ENCODE measurements at regions not wholly inside any gene's neighbourhood (a gene's known extent, or its start where the extent isn't known, plus 50 kb on each side); places are given as distances from the start of the nearest gene placed in this dataset.

DNA sequence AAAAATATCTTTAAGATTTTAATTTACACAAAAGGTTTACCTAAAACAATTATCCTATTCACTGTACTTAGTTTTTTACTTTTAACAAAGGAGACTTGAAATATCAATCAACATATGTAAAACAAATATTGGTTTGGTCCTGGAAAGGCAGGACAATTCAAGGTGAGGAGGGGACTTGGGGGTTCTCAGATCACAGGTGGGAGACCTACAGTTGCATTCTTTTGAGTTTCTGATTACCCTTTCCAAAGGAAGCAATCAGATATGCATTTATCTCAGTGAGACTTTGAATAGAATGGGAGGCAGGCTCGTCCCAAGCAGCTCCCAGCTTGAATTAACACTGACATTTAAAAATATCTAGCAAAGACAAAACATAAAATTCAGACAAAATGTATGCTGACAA, 1917.3 kb downstream of the C4orf33 start:
- DNase-seq (ENCODE audit: low read depth), result no peak

DNA sequence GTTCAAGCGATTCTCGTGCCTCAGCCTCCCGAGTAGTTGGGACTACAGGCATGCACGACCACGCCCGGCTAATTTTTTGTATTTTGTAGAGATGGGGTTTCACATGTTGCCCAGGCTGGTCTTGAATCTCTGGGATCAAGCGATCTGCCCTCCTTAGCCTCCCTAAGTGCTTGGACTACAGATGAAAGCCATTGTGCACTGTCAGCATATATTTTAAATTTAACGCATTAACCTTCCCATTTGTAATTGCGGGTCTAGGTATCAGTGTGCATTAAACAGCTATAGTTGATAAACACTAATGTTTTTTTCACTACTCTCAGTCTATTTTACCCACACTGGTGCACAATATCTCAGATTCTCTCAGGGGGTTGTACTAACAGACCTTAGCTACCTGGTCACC, 1930.8 kb downstream of the C4orf33 start:
- no peak for DNase-seq (ENCODE audit: low read depth)

DNA sequence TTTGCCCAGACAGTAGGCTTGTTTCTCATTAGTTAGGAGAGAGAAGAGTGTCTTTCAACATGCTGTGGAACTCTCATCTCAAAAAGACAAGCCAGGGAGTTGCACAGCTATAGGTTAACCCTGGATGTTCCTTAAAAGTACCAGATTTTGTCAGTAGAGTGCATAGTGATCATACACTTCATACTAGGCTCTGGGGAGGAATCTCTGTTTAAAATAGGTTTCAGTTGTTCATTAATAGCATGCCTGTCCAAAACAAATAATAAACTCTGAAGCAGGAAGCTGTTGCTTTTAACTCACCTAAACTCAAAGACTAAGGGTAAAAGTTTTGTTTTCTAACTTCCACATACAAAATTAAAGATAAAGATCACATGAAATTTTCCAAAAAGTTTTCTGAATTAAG, 1948.4 kb downstream of the C4orf33 start:
- DNase-seq (ENCODE audit: low read depth), result no peak

DNA sequence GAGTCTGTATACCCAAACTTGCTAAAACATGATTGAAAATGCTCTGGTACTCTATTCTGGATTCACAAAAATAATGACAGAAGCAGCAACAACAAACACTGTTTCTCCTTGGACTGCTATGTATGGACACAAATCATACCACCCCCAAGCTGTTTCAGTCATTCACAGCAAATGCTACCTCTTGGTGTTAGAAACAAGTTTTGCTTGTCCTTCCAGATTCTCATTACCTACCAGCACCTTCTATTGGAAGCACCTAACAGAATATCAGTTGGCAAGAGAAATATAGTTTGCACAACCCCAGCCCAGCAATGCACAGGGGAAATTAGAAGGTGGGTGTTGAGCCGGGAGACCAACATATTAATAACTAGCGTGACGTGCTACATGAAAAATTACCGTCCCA, 1950.9 kb downstream of the C4orf33 start:
- DNase-seq (ENCODE audit: low read depth), result no peak

DNA sequence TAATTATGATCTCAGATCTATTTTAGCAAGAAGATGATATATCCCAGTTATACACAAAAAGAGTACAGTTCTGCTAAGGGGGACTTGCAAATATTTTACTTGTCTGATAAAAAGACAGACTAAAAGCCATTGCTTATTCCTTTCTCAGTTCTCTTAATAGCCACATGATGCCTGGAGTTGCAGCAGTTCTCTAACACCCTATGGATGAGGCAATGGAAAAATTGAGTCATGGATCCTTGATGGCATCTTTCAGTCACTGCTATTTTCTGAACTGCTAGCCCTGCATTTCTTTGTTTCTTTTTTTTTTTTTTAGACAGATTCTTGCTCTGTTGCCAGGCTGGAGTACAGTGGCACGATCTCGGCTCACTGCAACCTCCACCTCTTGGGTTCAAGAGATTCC, 1956.7 kb downstream of the C4orf33 start:
- peak; percentile 3 for DNase-seq (ENCODE audit: low read depth)

DNA sequence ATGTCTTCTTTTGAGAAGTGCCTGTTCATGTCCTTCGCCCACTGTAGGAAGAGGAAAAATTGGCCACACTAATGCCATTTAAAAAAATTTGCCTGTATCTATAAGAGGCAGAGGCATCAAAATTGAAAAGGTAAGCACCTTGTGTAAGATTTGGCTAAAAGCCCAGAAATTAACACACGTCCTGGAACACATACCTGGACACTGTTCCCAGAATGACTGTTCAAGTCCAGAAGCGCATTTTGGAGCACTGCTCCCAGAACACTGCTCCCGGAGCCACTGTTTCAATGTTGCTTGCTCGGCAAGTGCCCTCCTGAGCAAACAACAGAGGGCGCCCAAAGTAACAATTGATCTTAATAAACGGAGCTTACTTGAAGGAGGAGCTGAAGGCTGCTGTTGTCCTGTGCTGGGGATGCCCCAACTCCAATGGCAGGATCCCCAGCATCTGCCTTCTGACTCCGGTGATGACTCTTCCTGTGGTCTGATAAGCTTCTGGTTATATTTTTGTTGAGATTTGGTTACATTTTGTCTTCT, 1958.6 kb downstream of the C4orf33 start:
- no peak for DNase-seq (ENCODE audit: low read depth)

DNA sequence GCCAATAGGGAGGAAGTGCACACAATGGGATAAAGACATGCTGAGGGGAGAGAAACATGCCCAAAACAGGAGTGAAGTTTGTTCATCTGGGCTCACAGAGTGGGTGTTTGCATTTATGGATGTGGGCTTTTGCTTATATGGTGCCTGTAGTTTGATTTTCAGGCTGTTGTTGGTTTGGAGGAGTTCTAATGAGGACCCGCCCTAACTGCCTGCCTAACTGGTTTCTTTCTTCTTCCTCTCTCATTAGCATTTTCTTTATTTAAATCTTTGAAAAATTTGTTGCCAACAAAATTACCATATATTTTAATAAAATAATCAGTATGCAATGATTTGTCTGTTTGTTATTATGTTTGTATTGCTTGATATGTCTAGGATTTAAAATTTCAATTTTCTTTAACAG, 1965.8 kb downstream of the C4orf33 start:
- no peak for DNase-seq (ENCODE audit: low read depth)

DNA sequence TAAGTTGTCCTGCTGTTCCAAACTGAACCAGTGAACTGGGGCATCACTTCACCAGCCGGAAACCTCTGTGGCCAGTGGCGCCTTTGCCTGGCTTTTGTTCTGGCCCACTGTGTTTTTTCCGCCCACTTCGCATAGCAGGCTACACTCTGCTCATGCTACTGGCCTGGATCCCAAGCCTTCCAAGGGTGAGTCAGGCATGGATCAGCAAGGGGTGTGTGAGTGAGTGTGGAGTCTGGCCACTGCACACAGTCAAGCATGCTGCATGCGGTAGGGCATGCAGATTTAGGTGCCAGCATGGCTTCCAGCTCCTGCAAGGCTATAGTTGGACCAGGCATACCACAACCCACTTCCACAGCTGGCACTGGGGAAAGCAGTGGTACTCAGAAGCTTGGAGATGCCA, 1967.9 kb downstream of the C4orf33 start:
- DNase-seq (ENCODE audit: low read depth), result no peak

DNA sequence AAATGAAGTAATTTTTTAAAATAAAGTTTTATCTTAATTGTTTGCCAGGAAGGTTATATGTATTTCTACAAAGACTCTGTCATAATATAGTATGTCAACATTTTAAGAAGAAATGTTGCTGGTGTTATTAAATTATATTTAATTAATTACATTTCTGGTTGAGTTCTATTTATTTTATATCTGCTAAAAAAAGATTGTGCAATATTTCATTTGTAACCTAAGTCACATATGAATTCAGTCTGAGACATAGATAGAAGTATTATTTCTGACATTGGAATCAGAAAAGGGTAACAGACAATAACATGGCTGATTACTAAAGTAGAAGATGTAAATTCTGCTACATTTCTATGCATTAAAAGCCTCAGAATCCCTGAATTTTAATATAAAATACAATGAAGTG, 1985.1 kb downstream of the C4orf33 start:
- DNase-seq (ENCODE audit: low read depth), result no peak

DNA sequence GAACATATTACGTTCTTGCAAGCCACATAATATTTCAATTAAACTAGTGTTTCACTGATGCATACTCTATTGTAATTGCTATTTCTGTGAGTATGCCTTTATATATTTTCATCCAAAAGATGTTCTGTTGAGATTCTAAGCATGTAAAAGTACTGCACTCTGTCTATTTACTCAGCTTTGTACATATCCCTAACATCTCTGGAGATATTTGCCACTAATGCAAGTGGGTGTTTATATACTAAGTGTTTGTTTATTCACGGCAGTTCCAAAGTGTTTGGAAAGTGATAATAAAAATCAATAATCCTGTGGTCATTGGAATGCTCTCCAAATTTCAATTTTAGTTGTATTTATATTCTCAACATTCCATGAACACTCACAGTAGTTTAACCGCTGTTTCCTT, 1989.0 kb downstream of the C4orf33 start:
- no peak for DNase-seq (ENCODE audit: low read depth)

DNA sequence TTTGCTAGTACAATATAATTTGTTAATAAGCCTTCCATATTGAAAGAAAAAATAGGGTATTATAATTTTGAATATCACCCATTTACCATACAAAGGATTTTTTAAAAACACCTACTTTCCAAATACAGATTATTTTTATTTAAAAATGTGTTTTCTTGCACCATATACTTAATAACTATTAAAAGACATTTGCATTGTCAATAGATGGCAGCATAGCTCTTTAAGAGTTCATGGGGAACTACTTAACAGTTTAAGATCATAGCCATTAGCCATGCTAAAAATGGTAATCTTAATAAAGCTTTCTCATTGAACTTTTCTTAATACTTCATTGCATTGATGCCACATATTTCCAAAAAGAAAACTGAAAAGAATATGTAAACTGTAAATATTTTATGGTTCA, 1995.9 kb downstream of the C4orf33 start:
- DNase-seq (ENCODE audit: low read depth), result peak; percentile 58

DNA sequence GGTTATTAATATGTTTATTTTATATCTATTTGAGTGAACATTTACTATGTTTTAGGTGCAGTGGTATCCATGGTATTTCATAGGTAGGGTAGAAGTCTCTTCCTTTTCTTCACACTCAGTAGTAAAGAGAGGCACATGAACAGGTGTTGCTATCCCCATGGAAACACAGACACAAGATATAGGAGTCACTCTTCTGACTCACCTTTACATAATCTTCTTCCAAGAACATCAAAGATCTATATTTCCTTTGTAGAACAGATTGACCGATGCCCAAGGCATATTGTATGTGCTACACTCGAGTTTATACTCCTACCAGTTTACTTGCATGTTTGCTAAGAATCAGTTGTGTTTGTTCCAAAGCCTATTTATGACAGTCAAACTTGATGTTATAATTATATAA, 1997.4 kb downstream of the C4orf33 start:
- peak; percentile 1 for DNase-seq (ENCODE audit: low read depth)

DNA sequence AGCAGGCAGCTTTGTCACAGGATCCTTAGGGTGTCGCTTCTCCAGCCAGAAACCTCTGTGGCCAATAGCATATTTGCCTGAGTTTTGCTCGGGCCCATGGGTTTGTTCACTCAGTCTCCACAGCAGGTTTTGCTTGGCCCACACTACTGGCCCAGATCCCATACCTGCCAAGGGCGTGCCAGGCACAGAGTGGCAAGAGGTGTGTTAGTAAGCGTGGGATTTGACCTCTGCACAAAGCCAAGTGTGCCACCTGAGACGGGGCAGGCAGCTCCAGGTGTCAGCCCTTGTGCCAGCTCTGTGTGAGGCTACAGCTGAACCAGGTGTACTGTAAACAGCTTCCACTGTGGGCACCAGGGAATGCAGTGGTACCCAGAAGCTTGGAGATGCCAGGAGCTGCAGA, 2003.0 kb downstream of the C4orf33 start:
- no peak for DNase-seq (ENCODE audit: low read depth)

DNA sequence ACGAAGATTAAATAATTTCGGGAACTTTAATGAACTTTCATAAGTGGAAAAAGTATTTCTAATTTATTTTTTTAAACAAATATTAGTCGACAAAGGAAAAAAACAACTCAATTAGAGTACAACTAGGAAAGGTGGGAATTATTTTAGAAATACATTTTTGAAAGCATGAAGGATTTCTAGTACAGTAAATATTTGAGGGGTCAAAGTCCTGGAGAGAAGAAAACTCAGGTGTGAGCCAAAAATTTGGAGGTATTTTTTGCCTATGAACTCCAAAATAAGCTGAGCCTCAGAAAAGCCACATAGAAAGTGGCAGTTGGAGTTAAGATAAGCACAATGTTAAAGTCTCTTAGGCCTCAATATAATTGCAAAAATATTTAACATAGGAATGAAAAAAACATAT, 2017.3 kb downstream of the C4orf33 start:
- DNase-seq (ENCODE audit: low read depth), result no peak

DNA sequence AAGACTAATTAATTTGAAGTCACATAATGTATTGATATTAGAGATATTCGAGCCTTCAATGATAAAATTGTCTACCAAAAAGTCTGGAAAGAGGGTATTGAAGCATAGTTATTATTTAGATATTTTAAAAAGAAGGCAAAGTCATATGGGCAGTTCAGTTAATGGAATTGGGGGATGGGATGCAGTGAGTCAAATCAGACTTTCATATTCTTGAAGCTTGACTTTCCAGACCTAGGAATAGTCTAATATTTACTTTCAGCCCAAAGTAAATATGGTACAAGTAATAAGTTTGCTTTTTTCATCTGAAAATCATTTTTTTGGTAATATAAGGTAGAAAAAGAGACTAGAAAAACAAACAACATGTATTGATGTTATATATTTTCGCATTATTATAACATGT, 2017.8 kb downstream of the C4orf33 start:
- no peak for DNase-seq (ENCODE audit: low read depth)

DNA sequence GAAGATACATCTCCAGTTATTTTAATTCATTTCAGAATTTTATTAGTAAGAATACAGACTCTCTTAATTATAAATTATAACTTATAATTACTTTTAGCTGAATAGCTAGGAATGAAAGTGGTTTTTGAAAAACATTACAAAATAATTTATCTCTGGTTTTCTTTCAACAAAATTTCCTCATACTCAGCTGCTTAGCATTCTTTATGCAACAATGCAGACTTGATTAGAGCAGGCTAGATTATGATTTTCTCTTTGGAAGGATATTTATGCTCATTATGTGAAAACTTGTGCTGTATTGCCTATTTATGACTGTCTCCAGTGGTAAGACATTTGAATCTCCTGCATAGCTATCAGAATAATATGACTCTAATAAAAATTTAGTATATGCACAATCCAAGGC, 2023.7 kb downstream of the C4orf33 start:
- no peak for DNase-seq (ENCODE audit: low read depth)

DNA sequence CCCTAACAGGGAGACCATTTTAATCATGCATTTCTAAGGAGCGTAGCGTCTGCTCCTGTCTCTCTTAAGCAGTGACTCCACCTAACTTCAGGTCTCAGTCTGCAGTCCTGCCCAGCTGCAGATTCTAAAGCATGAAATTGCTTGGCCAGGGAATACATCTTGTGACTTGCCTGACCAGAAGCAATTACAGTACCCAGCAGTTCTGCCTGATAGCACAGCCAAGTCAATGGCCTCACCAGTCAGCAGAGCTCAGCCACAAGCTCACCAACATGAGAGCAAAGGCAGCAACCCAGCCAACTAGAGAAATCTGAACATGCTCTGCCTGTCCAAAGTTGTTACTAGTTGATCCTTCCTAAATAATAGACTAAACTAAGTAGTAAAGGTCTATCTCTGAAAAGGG, 2011.9 kb upstream of the PCDH10 start:
- peak; percentile 79 for DNase-seq (ENCODE audit: low read depth)

DNA sequence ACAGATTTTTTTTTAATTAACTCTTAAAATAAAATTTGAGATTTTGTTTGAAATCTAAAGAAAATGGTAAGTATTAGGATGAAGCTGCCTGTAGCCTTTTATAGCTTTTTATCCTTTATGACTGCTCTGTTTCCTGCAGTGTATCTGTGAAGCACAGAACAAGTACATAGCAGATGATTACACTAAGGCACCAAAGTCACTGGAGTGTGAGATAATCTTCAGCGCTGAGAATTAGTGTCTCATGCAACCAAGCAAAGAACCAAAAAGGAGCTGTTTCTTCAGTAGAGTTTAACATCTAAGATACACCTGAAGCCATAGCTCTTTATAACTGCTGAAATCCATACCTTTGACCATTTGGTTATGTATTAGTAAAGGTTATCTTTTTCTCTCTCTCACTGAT, 1989.8 kb upstream of the PCDH10 start:
- no peak for DNase-seq (ENCODE audit: low read depth)

DNA sequence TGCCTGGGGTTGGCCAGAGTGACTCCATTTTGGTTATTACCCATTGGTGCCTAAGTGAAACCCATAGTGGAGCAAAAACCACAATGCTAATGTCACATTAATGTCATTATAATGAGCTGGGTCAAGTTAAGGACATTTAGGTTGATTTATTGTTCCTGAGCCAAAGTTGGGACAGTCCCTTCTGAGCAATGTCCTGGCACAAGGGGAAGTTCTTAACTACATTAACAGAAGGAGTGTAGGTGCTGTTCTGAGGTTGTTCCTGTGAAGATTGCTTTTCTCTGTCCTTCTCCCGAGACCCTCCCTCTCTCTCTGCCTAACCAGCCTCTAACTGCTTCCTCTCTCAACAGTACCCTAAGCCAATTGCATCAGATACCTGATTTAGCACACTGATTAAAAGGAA, 1956.8 kb upstream of the PCDH10 start:
- no peak for DNase-seq (ENCODE audit: low read depth)

DNA sequence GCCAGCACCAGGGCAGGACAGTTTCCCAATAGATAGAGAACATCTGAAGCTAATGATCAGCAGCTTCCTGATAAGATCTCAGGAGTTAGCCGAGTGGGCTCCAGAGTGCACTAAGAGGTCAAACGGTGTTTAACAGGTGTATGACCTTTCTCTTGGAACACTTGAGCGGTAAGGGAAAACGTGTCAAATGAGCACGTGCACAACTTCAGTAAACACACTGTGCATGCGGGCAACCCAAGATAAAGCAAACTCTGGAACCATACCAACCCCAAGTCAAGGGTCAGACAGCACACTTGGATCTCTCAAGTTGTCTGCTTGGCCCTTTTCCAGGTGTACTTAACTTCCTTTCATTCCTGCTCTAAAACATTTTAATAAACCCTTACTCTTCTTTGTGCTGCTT, 1941.5 kb upstream of the PCDH10 start:
- no peak for DNase-seq (ENCODE audit: low read depth)

DNA sequence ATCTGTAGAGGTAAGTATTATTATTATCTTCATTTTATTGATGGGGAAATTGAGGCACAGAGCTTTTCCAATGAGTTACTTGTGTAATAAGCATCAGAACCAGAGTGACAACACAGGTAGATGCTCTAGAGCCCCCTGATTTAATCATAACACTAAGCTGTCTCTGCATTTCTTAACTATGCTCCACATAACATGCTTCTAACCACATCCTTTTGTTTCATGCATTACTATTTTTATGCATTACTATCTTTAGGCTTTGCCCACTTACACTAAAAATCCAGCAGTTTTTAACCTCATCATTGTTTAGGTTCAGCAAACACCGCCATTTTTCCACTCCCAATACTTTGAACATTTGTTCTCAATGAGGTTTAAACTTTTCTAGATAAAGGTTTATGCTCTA, 1900.8 kb upstream of the PCDH10 start:
- no peak for DNase-seq (ENCODE audit: low read depth)

DNA sequence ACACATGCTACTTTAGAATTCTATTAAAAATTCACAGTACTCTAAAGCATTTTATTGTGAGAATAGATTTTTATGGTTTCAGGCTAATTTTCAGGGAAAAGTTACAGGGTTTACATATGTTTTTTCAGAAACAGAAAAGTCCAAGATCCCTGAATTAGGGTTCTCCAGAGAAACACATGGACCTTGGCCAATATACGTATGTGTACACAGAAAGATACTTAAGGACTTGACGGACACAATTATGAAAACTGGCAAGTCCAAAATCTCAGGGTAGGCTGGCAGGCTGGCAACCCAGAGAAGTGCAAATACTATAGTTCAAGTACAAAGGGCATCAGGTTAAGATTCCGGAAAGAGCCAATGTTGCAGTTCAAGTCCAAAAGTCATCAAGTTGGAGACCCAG, 1897.8 kb upstream of the PCDH10 start:
- no peak for DNase-seq (ENCODE audit: low read depth)

DNA sequence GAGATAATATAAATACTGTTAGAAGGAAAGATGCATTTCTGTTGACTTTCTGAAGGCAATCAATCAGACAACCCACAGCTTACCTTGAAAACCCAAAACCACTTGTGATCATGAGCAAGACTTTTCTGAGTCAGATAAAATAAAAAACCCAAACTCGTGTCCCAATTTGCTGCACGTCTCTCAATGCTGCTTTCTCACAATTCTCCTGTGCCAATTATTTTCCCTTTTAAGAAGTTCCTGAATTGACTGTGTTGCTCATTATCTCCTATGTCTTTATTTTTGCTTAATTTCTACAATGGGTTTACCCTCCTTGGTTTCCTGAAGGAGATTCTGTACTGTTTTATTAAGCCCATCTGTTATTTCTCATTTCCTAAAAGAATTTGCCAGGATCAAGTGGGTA, 1891.9 kb upstream of the PCDH10 start:
- DNase-seq (ENCODE audit: low read depth), result no peak

DNA sequence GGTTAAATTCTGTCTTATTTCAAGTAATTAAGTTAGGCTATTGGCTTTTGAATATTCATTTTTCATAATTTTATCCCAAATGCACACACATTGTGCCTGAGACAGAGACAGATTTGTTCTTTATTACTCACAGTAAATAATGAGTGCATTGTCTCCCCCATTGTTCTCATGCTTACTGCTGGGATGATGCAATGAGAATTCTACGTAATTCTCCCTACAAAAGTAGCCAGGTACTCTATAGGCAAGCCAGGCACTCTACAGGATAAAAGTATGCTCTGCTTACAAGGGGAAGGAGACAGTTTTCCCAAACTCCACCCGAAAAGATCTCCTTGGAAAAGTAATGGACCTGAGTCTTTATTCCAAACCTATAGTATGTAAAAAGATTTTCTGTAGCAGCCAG, 1890.7 kb upstream of the PCDH10 start:
- no peak for DNase-seq (ENCODE audit: low read depth)

DNA sequence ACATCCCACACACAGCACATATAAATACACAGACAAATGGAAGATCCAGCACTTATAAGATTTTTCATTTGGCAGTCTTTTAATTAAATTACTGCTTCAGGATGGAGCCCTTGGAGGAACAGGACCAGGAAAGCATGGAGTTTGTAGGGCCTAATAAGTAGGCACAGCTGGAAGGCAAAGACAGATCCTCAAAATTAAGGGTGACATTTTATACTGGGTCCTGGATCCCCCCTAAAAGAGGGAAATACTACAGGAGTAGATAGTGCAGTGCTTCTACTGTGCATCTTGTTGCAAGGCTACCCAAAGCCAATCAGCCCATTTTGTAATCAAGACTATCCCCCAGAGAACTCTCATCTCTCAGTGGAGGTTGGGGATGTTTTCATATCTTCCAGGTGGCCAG, 1860.7 kb upstream of the PCDH10 start:
- no peak for DNase-seq (ENCODE audit: low read depth)

Measured in renal cortical epithelial cell (primary cell).